Osteoblast (primary cell): ENCODE measurements at regions not wholly inside any gene's neighbourhood (a gene's known extent, or its start where the extent isn't known, plus 50 kb on each side); places are given as distances from the start of the nearest gene placed in this dataset.

ENCODE experiments used
- DNase-seq: peaks from one replicate; pipeline ENCODE4 v3.0.0; 2011; ENCODE audit warnings: low spot score, mixed read lengths; ENCODE audit not compliant: insufficient read length; ENCODE audit errors: missing footprints
- H2AFZ ChIP-seq: 2 replicates; pipeline ENCODE4 v1.6.0; 2011; ENCODE audit warnings: mild to moderate bottlenecking, low read length
- H3K27ac ChIP-seq: 2 replicates; pipeline ENCODE4 v1.5.1; 2011; ENCODE audit warnings: mild to moderate bottlenecking, low read depth, low read length, moderate library complexity
- H3K27me3 ChIP-seq: 2 replicates; pipeline ENCODE4 v1.6.0; 2012; ENCODE audit warnings: mild to moderate bottlenecking, control low read depth, inconsistent platforms, low read length, moderate library complexity; ENCODE audit not compliant: insufficient read depth
- H3K36me3 ChIP-seq: 2 replicates; pipeline ENCODE4 v1.5.1; 2011; ENCODE audit warnings: mild to moderate bottlenecking, low read length, control low read depth, moderate library complexity; ENCODE audit not compliant: insufficient read depth
- H3K4me1 ChIP-seq: 2 replicates; pipeline ENCODE4 v1.5.1; 2011; ENCODE audit warnings: mild to moderate bottlenecking, low read length, control low read depth, moderate library complexity; ENCODE audit not compliant: insufficient read depth
- H3K4me2 ChIP-seq: 2 replicates; pipeline ENCODE4 v1.6.0; 2011; ENCODE audit warnings: mild to moderate bottlenecking, low read length; ENCODE audit not compliant: insufficient read depth
- H3K4me3 ChIP-seq: fragments of 200-600 bp; sonication (generic); 3 replicates; pipeline ENCODE4 v1.5.1; 2012; ENCODE audit warnings: mild to moderate bottlenecking, low read length, inconsistent platforms; ENCODE audit not compliant: insufficient read depth
- H3K79me2 ChIP-seq: 2 replicates; pipeline ENCODE4 v1.6.0; 2012; ENCODE audit warnings: mild to moderate bottlenecking, low read length, control low read depth, inconsistent platforms; ENCODE audit not compliant: insufficient read depth
- H3K9me3 ChIP-seq: 2 replicates; pipeline ENCODE4 v1.5.1; 2011; ENCODE audit warnings: low read depth, low read length, control low read depth
- H4K20me1 ChIP-seq: 2 replicates; pipeline ENCODE4 v1.6.0; 2012; ENCODE audit warnings: mild to moderate bottlenecking, low read length, control low read depth; ENCODE audit not compliant: insufficient read depth
- TF ChIP-seq, protein P1 (sequence below): IDR thresholded peaks from 2 replicates; pipeline ENCODE4 v1.5.1; 2011; ENCODE audit warnings: mild to moderate bottlenecking, low read depth, low read length, moderate library complexity; ENCODE audit errors: extremely low read depth

GRCh38 chr6:37101991-37102298 is 68.0 kb upstream of the PIM1 start:
- no peaks in the 10 kb centered on the region for H3K36me3 ChIP-seq
- H3K79me2 ChIP-seq: no peaks in the 10 kb centered on the region
- H3K4me2 ChIP-seq: peak overlapping the region; percentile 95
- no peak for DNase-seq
- no peaks in the 10 kb centered on the region for H3K9me3 ChIP-seq
- TF ChIP-seq, protein P1, sequence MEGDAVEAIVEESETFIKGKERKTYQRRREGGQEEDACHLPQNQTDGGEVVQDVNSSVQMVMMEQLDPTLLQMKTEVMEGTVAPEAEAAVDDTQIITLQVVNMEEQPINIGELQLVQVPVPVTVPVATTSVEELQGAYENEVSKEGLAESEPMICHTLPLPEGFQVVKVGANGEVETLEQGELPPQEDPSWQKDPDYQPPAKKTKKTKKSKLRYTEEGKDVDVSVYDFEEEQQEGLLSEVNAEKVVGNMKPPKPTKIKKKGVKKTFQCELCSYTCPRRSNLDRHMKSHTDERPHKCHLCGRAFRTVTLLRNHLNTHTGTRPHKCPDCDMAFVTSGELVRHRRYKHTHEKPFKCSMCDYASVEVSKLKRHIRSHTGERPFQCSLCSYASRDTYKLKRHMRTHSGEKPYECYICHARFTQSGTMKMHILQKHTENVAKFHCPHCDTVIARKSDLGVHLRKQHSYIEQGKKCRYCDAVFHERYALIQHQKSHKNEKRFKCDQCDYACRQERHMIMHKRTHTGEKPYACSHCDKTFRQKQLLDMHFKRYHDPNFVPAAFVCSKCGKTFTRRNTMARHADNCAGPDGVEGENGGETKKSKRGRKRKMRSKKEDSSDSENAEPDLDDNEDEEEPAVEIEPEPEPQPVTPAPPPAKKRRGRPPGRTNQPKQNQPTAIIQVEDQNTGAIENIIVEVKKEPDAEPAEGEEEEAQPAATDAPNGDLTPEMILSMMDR: no peak
- peaks cover 1% of the 10 kb centered on the region for H3K27me3 ChIP-seq
- peak overlapping the region; percentile 84 for H3K27ac ChIP-seq
- peak overlapping the region; percentile 86 for H2AFZ ChIP-seq
- H3K4me1 ChIP-seq: peaks cover 14% of the 10 kb centered on the region
- peak overlapping the region; percentile 72 for H3K4me3 ChIP-seq
- no peaks in the 10 kb centered on the region for H4K20me1 ChIP-seq

GRCh38 chr6:37102299-37103168 is 67.4 kb upstream of the PIM1 start:
- H4K20me1 ChIP-seq: no peaks in the 10 kb centered on the region
- no peaks in the 10 kb centered on the region for H3K79me2 ChIP-seq
- no peaks in the 10 kb centered on the region for H3K36me3 ChIP-seq
- peak overlapping the region; percentile 86 for H2AFZ ChIP-seq
- peaks cover 6% of the 10 kb centered on the region for H3K27me3 ChIP-seq
- peak overlapping the region; percentile 72 for H3K4me3 ChIP-seq
- DNase-seq: peak; percentile 98
- TF ChIP-seq, protein P1: no peak
- H3K4me1 ChIP-seq: peaks cover 14% of the 10 kb centered on the region
- peak overlapping the region; percentile 84 for H3K27ac ChIP-seq
- peak overlapping the region; percentile 95 for H3K4me2 ChIP-seq
- no peaks in the 10 kb centered on the region for H3K9me3 ChIP-seq

DNA sequence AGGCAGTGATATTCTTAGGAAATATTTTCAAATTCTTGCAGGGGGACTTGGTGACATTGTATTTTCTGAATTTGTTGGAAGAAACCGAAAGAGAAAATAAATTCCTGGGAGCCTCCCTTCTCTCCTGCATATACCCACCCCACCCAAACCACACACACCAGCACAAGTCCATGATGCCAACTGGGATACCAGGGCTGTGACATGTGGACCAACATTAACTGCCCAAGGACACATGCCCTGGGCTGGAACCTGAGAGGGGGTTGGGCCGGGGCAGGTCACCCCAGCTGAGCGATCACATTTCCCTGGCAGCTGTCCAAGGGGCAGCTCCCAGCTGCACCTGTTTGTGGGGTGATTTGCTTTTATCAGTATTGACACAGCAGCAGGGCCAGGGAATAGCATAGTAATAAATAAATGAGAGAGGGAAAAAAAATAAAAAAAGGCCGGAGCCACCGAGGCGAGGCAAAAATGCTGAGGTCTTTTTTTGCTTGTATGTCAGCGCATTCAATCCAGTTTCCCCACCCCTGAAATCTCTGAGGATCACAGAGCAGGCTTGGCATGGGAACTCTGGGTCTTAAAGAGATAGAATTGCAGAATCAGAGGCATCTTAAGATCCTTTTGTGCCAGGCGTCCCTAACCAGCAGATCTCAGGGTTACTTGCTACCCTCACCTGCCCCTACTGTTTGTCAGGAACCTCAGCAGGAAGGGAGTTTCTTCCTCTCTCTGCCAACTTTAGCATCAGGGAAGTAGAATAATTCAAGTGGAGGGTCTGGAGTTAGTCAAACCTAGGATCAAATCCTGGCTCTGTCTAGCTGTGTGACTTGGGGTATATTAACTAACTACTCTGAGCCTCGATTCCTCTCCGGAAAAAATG is 66.5 kb upstream of the PIM1 start:
- peak overlapping the region; percentile 57 for H2AFZ ChIP-seq
- peak; percentile 69 for DNase-seq
- no peaks in the 10 kb centered on the region for H4K20me1 ChIP-seq
- peak overlapping the region; percentile 72 for H3K4me3 ChIP-seq
- TF ChIP-seq, protein P1: no peak
- H3K79me2 ChIP-seq: no peaks in the 10 kb centered on the region
- peak overlapping the region; percentile 95 for H3K4me2 ChIP-seq
- H3K27me3 ChIP-seq: peaks cover 6% of the 10 kb centered on the region
- peak overlapping the region; percentile 84 for H3K27ac ChIP-seq
- H3K9me3 ChIP-seq: no peaks in the 10 kb centered on the region
- peaks cover 14% of the 10 kb centered on the region for H3K4me1 ChIP-seq
- no peaks in the 10 kb centered on the region for H3K36me3 ChIP-seq

GRCh38 chr6:37104824-37105147 is 65.2 kb upstream of the PIM1 start:
- no peaks in the 10 kb centered on the region for H3K9me3 ChIP-seq
- TF ChIP-seq, protein P1: no peak
- H4K20me1 ChIP-seq: no peaks in the 10 kb centered on the region
- peaks cover 14% of the 10 kb centered on the region for H3K4me1 ChIP-seq
- no peaks in the 10 kb centered on the region for H3K79me2 ChIP-seq
- no peaks in the 10 kb centered on the region for H3K36me3 ChIP-seq
- no peak overlapping the region for H2AFZ ChIP-seq
- DNase-seq: no peak
- H3K4me2 ChIP-seq: no peak overlapping the region
- H3K27ac ChIP-seq: no peak overlapping the region
- peaks cover 6% of the 10 kb centered on the region for H3K27me3 ChIP-seq
- no peak overlapping the region for H3K4me3 ChIP-seq
